Suprapubic skin (tissue), 3 donors: ENCODE measurements at regions not wholly inside any gene's neighbourhood (a gene's known extent, or its start where the extent isn't known, plus 50 kb on each side); places are given as distances from the start of the nearest gene placed in this dataset.

Source experiments
- EP300 ChIP-seq: sonication (generic); formaldehyde crosslinking; IDR thresholded peaks from one replicate; pipeline ENCODE4 v1.6.1; 2017; ENCODE audit warnings: antibody characterized with exemption
- POLR2A ChIP-seq, 2 donors: fragments of 450-650 bp; IDR thresholded peaks; one replicate each; pipeline ENCODE4 v1.6.1; 2017; ENCODE audit warnings: antibody characterized with exemption in 2 of 2, mild to moderate bottlenecking in 2 of 2, moderate library complexity in 2 of 2
- TF ChIP-seq, protein P1 (sequence below), 2 donors: fragments of 200-600 bp in 1 of 2; fragments of 450-650 bp in 1 of 2; sonication (generic) in 1 of 2; IDR thresholded peaks; one replicate each; pipeline ENCODE4 v1.5.1; 2016 to 2019; ENCODE audit warnings: antibody characterized with exemption in 2 of 2, mild to moderate bottlenecking in 1 of 2, moderate library complexity in 1 of 2

DNA sequence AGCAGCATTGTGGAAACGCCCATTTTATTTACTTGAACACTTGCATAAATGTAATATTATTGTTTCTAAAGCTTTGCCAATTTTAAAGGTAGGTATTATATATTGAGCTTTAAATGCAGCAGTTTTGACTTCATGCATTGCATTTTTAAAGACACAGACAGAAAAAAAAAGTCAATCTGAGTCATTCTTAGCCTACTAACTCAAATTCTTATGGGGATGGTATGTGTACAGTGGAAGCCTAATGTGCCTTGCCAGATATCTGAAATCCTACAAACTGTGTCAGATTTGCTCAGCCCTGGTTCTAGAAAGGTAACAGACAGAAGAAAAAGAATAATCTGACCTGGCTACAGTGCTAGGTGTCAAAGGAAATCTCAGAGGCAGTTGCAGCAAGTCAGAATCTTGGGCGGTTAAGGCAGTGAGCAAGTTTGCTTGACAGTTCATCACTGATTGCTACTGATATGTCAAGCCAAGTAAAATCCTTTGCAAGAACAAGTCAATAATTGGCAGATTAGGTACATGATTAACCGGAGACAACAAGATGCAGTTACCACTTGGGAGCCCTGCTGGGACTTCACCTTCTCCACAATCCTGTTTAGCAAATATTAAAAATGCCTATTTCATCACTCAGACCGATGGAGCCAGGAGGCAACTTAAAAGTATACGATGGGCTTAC is 224.8 kb upstream of the WWC1 start:
- TF ChIP-seq, protein P1, sequence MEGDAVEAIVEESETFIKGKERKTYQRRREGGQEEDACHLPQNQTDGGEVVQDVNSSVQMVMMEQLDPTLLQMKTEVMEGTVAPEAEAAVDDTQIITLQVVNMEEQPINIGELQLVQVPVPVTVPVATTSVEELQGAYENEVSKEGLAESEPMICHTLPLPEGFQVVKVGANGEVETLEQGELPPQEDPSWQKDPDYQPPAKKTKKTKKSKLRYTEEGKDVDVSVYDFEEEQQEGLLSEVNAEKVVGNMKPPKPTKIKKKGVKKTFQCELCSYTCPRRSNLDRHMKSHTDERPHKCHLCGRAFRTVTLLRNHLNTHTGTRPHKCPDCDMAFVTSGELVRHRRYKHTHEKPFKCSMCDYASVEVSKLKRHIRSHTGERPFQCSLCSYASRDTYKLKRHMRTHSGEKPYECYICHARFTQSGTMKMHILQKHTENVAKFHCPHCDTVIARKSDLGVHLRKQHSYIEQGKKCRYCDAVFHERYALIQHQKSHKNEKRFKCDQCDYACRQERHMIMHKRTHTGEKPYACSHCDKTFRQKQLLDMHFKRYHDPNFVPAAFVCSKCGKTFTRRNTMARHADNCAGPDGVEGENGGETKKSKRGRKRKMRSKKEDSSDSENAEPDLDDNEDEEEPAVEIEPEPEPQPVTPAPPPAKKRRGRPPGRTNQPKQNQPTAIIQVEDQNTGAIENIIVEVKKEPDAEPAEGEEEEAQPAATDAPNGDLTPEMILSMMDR (IDR thresholded peaks at IDR 0.05) = no peak
- TF ChIP-seq POLR2A (IDR thresholded peaks at IDR 0.05) (no peak), EP300 (no peak)
